ENCODE measurements at regions not wholly inside any gene's neighbourhood (a gene's known extent, or its start where the extent isn't known, plus 50 kb on each side); places are given as distances from the start of the nearest gene placed in this dataset.
"Not testable (repeated sequence)": the region's sequence is repeated elsewhere in the genome, so short reads cannot be mapped to it uniquely, and the experiment has no call there.

GRCh38 chr2:90298126-90298755 lies 1606.8 kb downstream of the RPIA start:
- TF ChIP-seq CTCF, POLR2A, POLR2AphosphoS5, EP300 (IDR thresholded peaks at IDR 0.05): not testable (repeated sequence)

Measured in suprapubic skin (tissue), 4 donors.